ENCODE measurements at regions not wholly inside any gene's neighbourhood (a gene's known extent, or its start where the extent isn't known, plus 50 kb on each side); places are given as distances from the start of the nearest gene placed in this dataset.

DNA sequence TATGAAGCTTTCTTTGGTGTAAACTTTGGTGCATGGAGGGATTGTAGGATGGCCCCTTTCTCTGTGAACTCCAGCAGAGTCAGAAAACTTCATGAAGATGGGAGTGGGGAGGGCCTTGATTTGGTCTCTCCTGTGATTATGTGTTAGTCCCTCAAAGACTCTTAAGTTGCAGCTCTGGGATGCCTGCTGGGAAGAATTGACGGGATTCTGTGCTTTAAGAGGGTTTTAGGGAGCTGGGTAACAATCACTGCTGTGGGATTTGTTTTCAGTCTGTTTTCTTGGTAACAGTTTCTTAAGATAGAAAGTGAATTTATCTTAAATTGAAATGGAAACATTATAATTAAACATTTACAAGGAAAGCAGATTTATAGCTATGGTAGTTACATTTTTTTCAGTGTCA, 378.1 kb downstream of the AACS start:
- TF ChIP-seq, protein P1, sequence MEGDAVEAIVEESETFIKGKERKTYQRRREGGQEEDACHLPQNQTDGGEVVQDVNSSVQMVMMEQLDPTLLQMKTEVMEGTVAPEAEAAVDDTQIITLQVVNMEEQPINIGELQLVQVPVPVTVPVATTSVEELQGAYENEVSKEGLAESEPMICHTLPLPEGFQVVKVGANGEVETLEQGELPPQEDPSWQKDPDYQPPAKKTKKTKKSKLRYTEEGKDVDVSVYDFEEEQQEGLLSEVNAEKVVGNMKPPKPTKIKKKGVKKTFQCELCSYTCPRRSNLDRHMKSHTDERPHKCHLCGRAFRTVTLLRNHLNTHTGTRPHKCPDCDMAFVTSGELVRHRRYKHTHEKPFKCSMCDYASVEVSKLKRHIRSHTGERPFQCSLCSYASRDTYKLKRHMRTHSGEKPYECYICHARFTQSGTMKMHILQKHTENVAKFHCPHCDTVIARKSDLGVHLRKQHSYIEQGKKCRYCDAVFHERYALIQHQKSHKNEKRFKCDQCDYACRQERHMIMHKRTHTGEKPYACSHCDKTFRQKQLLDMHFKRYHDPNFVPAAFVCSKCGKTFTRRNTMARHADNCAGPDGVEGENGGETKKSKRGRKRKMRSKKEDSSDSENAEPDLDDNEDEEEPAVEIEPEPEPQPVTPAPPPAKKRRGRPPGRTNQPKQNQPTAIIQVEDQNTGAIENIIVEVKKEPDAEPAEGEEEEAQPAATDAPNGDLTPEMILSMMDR (IDR thresholded peaks at IDR 0.05) = no peak
- TF ChIP-seq POLR2A (IDR thresholded peaks at IDR 0.05) = no peak

Measured in prostate gland (tissue), 2 donors.